Amygdala (tissue), 56 donors: ENCODE measurements at regions not wholly inside any gene's neighbourhood (a gene's known extent, or its start where the extent isn't known, plus 50 kb on each side); places are given as distances from the start of the nearest gene placed in this dataset.
A peak's percentile ranks its signal among the peaks of the same experiment; 100 is the strongest.
"Not testable (repeated sequence)": the region's sequence is repeated elsewhere in the genome, so short reads cannot be mapped to it uniquely, and the experiment has no call there.

Source experiments
- DNase-seq, 56 donors: peaks; one replicate each; lab custom pipeline; 2025; lab: John Stamatoyannopoulos, UW

DNA sequence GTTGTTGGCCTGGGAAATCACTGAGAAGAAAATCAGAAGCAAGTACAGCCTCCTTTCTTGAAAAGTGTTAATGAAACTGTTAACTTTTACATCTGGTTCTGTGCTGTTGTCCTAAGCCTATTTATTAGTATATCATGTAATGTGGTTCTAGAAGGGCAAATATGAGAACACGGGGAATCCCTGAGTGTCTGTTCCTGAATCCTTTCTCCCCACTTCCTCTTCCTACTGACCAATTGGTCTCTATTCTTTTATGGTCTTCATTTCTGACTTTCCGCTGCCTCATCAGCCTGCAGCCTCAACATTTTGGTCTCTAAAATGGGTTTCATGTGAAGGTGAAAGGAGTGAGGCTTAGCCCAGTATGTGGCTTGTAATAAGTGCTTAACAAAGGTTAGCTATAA lies 159.9 kb upstream of the MAMLD1 start:
- no peak for DNase-seq

DNA sequence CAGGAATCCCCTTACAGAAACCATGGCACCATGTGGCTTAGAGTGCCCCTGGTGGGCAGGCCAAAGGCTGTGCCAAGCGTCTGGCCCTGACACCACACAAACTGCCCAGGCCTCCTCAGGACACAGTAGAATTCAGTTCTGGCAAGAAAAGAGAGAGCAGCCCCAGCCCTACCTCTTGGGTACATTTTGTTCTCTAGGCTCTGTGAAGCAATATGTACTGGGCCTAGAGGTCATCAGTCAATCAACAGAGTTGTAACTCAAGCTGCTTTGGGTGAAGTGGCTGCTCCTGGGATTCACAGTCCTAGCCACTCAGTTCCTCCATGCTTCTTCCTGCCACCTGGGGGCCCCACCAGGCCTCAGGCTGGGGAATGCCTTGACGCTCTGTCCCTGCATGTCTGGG lies 158.1 kb upstream of the MAMLD1 start:
- DNase-seq = no peak

DNA sequence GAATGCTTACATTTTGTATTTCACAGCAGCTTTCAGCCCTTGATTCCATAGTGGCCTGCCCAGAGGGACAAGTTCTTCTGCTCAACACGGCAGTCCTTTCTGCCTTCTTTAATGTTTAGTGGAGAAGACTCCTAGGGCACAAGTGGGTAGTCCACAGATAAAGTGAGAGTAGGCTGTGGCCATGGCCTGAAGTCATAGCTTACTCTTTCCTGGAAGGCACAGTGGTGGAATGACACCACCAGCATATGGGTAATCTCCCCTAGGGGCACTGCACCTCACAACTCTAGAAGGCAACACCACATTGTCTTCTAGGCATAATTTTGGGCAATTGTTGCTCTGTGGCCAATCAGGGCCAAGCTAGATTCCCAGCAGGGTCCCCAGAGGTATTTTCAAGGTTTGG lies 155.4 kb upstream of the MAMLD1 start:
- no peak for DNase-seq

DNA sequence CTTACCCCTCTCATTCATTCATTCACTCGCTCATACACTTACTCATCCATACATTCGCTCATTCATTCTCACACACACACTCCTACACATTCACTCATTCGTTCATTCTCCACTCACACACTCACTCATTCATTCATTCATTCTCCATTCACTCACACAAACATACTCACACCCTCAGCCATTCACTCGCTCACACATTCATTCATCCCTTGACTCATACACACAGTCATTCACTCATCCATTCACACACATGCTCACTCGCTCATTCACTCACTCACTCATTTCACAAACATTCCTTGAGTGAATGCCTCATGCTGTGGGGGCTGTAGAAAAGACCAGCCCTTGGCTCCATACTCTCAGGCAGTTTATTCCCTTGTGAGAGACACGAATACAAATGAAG lies 151.1 kb upstream of the MAMLD1 start:
- no peak for DNase-seq

DNA sequence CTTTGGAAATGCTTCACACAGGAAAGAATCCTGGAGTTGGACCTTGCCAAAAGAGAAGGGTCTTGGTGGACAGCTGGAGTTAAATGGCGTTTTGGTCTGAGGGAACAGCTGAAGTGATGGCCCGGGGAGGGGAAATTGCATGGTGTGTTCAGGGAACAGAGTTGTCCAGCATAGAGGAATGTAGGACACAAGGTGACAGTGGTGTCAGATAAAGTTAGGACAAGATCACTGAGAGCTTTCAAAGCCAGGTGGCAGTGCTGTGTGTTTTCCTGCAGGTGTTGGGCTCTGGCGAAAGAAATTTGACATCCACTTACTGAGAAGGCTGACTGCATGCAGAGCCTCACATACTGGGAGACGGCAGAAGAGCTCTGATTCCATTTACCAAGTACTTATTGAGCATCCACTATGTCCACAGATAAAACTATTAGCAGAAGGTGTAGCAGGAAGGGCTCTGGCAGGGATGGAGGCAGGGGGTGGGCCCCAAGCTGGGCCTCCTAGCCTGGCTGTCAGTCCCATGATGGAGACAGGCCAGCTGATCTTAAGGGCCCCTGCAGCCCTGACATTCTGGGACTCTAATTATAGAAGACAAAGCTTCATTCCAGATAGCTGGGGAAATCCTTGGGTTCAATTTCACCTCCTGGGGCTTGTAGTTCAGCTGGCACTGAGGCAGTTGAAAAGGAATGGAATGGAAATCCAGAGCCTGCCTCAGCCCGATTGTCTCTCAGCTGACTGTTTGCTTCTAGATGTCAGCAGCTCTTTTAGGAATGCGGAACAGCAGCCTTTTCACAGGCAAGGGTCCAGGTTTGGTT lies 150.2 kb upstream of the MAMLD1 start:
- DNase-seq = no peak

GRCh38 chrX:150213481-150214030 lies 149.6 kb upstream of the MAMLD1 start:
- no peak for DNase-seq

DNA sequence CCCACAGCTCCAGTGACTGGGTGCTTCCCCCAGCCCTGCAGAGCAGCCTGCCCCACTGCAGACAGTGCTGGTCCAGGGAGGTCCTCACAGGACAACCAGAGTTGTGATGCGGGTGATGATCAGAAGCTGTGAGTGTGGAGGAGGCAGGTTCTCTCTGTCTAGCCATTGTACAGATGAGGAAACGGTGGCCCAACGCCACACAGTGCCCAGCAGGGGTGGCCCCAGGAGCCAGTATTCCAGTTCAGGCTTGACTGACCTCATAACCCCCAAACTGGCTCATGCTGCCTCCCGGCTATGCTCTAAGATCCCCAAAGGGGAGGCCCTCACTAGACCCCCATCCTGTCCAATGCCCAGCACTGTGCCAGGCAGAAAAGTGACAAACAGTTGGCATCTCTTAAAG lies 147.1 kb upstream of the MAMLD1 start:
- DNase-seq = not testable (repeated sequence)

- DNase-seq = no peak
Observed at GRCh38 chrX:150216716-150217115, 146.4 kb upstream of the MAMLD1 start.

GRCh38 chrX:150217609-150218008 lies 145.5 kb upstream of the MAMLD1 start:
- no peak for DNase-seq

DNA sequence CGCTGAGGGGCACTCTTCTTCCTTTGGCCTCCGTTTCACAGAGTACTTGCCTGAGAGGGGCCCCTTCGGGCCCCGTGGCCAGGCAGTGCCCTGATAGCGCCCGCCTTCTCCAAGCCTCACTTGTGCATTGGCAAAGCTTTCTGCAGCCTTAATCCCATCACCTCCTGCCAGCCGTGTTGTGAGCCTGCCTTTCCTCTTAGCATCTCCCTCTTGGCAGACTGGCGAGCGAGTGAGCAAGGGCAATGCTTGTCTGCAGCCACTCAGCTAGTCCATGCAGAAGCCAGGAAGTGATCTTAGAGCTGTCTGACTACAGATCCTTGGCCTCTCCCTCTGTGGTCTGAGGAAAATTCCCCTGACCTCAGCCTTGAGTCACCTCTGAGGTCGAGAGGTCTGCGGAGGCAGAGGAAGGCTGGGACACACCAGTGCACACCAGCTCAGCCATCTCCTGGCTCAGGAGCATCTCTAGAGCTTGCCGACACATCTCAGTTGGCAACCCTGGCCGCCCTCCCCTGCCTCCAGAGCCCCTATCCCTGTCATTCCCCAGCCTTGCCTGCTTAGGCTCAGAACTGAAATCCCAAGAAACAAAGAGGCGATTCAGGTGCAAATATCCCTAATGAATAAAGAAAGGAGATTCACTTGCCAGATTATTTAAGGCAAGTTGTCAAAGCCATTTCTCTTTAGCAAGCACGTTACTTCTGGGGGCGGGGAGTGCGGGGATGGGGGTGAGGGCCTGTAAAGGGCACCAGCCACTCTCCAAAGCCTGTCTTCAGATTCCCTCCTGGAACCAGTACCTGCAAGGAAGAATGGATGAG lies 143.5 kb upstream of the MAMLD1 start:
- DNase-seq = peak in 5 of 56 donors; percentile 0 to 32 (median 1)

GRCh38 chrX:150223176-150224015 lies 139.7 kb upstream of the MAMLD1 start:
- DNase-seq = no peak

- DNase-seq = no peak
Observed at GRCh38 chrX:150224676-150225075, 138.4 kb upstream of the MAMLD1 start.

GRCh38 chrX:150225266-150225665 lies 137.9 kb upstream of the MAMLD1 start:
- DNase-seq = no peak

DNA sequence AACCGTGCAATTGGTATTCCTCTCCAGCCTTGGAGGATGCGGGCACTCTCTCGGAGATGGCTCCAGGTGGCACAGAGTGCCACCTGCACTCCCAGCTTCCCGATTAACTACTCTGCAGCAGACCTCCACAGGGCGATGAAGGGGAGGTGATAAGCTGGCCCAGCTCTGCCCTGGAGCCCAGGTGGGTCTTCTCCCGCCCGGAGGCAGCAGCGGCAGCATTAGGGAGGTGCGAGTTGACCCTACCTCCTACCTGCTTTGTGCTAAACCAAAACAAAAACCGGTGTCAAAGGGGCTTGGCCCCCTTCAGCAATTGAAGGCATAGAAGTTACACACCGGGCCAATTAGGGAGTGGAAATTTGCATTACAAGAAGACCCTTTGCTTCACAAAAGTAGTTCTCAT lies 137.4 kb upstream of the MAMLD1 start:
- no peak for DNase-seq

- DNase-seq = no peak
Observed at GRCh38 chrX:150226223-150226965, 136.7 kb upstream of the MAMLD1 start.

GRCh38 chrX:150227321-150227860 lies 135.7 kb upstream of the MAMLD1 start:
- DNase-seq = no peak

DNA sequence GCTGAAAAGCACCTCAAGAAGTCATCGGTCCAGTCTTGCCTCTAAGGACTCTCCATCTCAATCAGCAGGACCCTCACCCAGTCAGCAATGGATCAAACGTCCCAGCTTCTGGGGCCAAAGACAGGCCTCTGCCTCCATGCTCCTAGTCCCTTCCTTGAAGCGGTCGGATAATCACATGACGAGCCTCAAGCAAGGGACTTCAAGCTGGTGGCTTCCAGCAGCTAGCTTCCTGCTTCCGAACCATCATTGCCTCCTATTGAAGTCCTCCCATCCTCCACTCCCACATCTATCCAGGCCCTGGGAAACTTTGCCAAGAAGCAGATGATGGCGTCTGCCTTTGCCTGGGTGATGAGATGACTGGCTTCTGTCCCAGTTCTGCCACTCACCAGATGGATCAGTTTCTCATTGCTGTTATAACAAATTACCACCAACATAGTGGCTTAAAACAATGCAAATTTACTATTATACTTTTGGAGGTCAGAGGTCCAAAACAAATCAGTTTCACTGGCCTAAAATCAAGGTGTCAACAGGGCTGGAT lies 135.2 kb upstream of the MAMLD1 start:
- no peak for DNase-seq

DNA sequence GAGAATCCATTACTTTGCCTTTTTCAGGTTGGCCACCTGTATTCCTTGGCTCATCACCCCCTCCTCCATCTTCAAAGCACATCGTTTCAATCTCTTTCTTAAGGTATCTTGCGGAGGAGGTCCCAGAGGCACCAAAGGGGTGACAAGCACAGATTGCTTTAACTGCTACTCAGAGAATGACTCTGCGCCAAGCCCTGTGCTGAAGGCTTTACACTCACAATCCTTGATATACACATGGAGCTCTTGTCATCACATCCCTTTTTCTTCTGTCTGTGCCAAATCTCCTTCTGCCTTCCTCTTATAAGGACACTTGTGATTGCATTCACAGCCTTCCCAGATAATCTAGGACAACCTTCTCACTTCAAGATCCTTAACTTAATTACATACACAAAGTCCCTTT lies 134.7 kb upstream of the MAMLD1 start:
- no peak for DNase-seq

DNA sequence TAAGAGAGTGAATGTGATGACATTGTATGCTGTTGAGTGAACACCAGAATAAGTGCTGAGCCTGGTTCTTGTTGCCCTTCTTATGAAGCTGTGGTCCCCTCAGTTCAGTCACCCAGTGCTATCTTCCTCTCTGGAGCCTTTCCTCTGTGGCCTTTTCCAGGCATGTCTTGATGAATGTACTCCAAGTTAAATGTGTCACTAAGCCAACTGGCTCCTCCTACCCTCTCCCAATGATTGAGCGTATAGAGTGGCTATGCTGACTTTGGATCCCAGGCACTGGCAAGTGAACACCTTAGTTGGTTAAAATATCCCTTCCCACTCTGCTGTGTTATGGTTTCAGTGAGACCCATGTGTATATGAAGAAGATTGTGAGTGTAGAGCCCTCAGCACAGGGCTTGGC lies 134.1 kb upstream of the MAMLD1 start:
- no peak for DNase-seq
